ENCODE measurements at regions not wholly inside any gene's neighbourhood (a gene's known extent, or its start where the extent isn't known, plus 50 kb on each side); places are given as distances from the start of the nearest gene placed in this dataset.

- no peak for DNase-seq (ENCODE audit: low spot score)
- TF ChIP-seq CTCF (IDR thresholded peaks at IDR 0.05) (no peak), POLR2AphosphoS5 (IDR thresholded peaks at IDR 0.05) (no peak), POLR2A (IDR thresholded peaks at IDR 0.05) (no peak)
- H3K36me3 ChIP-seq = no peaks in the 10 kb centered on the region
- H3K27ac ChIP-seq = no peak overlapping the region
- no peaks in the 10 kb centered on the region for H3K4me1 ChIP-seq (replicated peaks)
- intact Hi-C loops (cut with DNase I) = no loop called here
- H3K27me3 ChIP-seq (replicated peaks; ENCODE audit: insufficient read depth) = no peaks in the 10 kb centered on the region
- 89% methylated on average over 4 of the region's 4 CpGs for WGBS
- H3K4me3 ChIP-seq = no peak overlapping the region
- no peaks in the 10 kb centered on the region for H3K9me3 ChIP-seq
Measured at GRCh38 chr6:74814440-74814839, 391.4 kb downstream of the COL12A1 start.

GRCh38 chr6:74807674-74808073, 398.2 kb downstream of the COL12A1 start:
- no peak for DNase-seq (ENCODE audit: low spot score)
- no peak for TF ChIP-seq POLR2AphosphoS5 (IDR thresholded peaks at IDR 0.05)
- no peak for TF ChIP-seq POLR2A (IDR thresholded peaks at IDR 0.05)
- TF ChIP-seq CTCF (IDR thresholded peaks at IDR 0.05) = no peak
- Histone ChIP-seq H3K4me3 (no peak overlapping the region), H3K27ac (no peak overlapping the region), H3K36me3 (no peaks in the 10 kb centered on the region), H3K9me3 (no peaks in the 10 kb centered on the region), H3K27me3 (replicated peaks; ENCODE audit: insufficient read depth) (no peaks in the 10 kb centered on the region), H3K4me1 (replicated peaks) (no peaks in the 10 kb centered on the region)
- WGBS = 99% methylated on average over 2 of the region's 2 CpGs
- intact Hi-C loops (cut with DNase I) = no loop called here

- Histone ChIP-seq H3K36me3 (no peaks in the 10 kb centered on the region), H3K4me3 (no peak overlapping the region), H3K27me3 (replicated peaks; ENCODE audit: insufficient read depth) (no peaks in the 10 kb centered on the region), H3K4me1 (replicated peaks) (no peaks in the 10 kb centered on the region), H3K27ac (no peak overlapping the region), H3K9me3 (no peaks in the 10 kb centered on the region)
- no peak for TF ChIP-seq POLR2AphosphoS5 (IDR thresholded peaks at IDR 0.05)
- TF ChIP-seq CTCF (IDR thresholded peaks at IDR 0.05) = no peak
- no peak for TF ChIP-seq POLR2A (IDR thresholded peaks at IDR 0.05)
- WGBS = 14% methylated on average over 5 of the region's 5 CpGs
- no peak for DNase-seq (ENCODE audit: low spot score)
- intact Hi-C loops (cut with DNase I) = no loop called here
Measured at GRCh38 chr6:74805916-74806696, 399.7 kb downstream of the COL12A1 start.

- H3K36me3 ChIP-seq = no peaks in the 10 kb centered on the region
- no peak overlapping the region for H3K27ac ChIP-seq
- no peaks in the 10 kb centered on the region for H3K4me1 ChIP-seq (replicated peaks)
- 61% methylated on average over 1 of the region's 1 CpG for WGBS
- no peak overlapping the region for H3K4me3 ChIP-seq
- no peaks in the 10 kb centered on the region for H3K27me3 ChIP-seq (replicated peaks; ENCODE audit: insufficient read depth)
- no peak for TF ChIP-seq POLR2AphosphoS5 (IDR thresholded peaks at IDR 0.05)
- no peak for TF ChIP-seq POLR2A (IDR thresholded peaks at IDR 0.05)
- TF ChIP-seq CTCF (IDR thresholded peaks at IDR 0.05) = no peak
- DNase-seq (ENCODE audit: low spot score) = no peak
- intact Hi-C loops (cut with DNase I) = no loop called here
- no peaks in the 10 kb centered on the region for H3K9me3 ChIP-seq
Measured at GRCh38 chr6:74798302-74798701, 407.6 kb downstream of the COL12A1 start.

GRCh38 chr6:74785236-74785635, 420.6 kb downstream of the COL12A1 start:
- DNase-seq (ENCODE audit: low spot score) = no peak
- intact Hi-C loops (cut with DNase I) = no loop called here
- no peak for TF ChIP-seq POLR2A (IDR thresholded peaks at IDR 0.05)
- no peak for TF ChIP-seq POLR2AphosphoS5 (IDR thresholded peaks at IDR 0.05)
- TF ChIP-seq CTCF (IDR thresholded peaks at IDR 0.05) = no peak
- no peaks in the 10 kb centered on the region for H3K27me3 ChIP-seq (replicated peaks; ENCODE audit: insufficient read depth)
- H3K27ac ChIP-seq = no peak overlapping the region
- H3K4me1 ChIP-seq (replicated peaks) = no peaks in the 10 kb centered on the region
- WGBS = 80% methylated on average over 3 of the region's 3 CpGs
- no peaks in the 10 kb centered on the region for H3K36me3 ChIP-seq
- no peak overlapping the region for H3K4me3 ChIP-seq
- H3K9me3 ChIP-seq = no peaks in the 10 kb centered on the region
